Epithelial cell of proximal tubule (primary cell): ENCODE measurements at regions not wholly inside any gene's neighbourhood (a gene's known extent, or its start where the extent isn't known, plus 50 kb on each side); places are given as distances from the start of the nearest gene placed in this dataset.

Experiments used
- DNase-seq: peaks from one replicate; pipeline ENCODE4 v3.0.0-alpha.2; 2011; ENCODE audit warnings: low read depth
- H3K4me3 ChIP-seq: 2 replicates; pipeline ENCODE4 v1.5.1; 2011; ENCODE audit warnings: low read depth, mild to moderate bottlenecking, low read length
- CTCF ChIP-seq: conservative IDR thresholded peaks from 2 replicates; pipeline ENCODE4 v1.5.1; 2012; ENCODE audit warnings: low read depth, mild to moderate bottlenecking, low read length

GRCh38 chr16:49019081-49019633 is 262.5 kb downstream of the CBLN1 start:
- TF ChIP-seq CTCF = no peak
- DNase-seq = no peak
- no peak overlapping the region for H3K4me3 ChIP-seq

- H3K4me3 ChIP-seq = no peak overlapping the region
- no peak for TF ChIP-seq CTCF
- no peak for DNase-seq
Measured at GRCh38 chr16:49018259-49018931, 263.2 kb downstream of the CBLN1 start.

DNA sequence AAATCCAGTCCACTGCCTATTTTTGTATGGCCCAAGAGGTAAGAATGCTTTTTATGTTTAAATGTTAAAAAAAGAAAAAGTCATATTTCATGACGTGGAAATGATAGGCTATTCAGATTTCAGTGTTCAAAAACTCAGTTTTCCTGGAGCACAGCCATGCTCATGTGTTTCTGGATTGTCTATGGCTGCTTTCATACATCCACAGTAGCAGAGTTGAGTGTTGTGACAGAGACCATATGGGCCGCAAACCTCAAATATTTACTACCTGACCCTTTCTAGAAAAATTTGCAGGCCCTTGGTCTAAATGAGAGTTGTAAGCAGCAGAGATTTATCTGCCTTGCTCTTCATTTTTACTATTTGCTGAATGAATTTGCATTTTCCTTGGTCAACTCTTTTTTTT is 264.1 kb downstream of the CBLN1 start:
- no peak overlapping the region for H3K4me3 ChIP-seq
- no peak for TF ChIP-seq CTCF
- no peak for DNase-seq

GRCh38 chr16:49016461-49016860 is 265.2 kb downstream of the CBLN1 start:
- no peak for TF ChIP-seq CTCF
- no peak overlapping the region for H3K4me3 ChIP-seq
- DNase-seq = no peak

DNA sequence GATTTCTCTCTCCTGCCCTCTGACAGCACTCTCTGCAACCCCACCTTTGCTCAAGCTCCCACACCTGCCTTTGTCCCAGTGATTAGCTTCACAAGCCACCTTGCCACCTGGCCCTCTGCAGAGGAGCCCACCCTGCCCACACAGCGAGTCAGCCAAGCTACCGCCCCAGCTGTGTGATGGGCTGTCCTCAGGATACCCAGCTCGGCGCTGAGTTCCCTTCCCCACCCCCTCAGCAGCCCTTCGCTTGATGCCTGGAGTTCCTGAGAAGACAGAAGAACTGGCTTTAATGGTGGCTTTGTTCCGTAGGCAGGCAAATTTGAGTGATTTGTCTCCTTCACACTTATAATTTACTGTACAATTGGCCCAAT is 266.4 kb downstream of the CBLN1 start:
- H3K4me3 ChIP-seq = no peak overlapping the region
- no peak for DNase-seq
- TF ChIP-seq CTCF = no peak

DNA sequence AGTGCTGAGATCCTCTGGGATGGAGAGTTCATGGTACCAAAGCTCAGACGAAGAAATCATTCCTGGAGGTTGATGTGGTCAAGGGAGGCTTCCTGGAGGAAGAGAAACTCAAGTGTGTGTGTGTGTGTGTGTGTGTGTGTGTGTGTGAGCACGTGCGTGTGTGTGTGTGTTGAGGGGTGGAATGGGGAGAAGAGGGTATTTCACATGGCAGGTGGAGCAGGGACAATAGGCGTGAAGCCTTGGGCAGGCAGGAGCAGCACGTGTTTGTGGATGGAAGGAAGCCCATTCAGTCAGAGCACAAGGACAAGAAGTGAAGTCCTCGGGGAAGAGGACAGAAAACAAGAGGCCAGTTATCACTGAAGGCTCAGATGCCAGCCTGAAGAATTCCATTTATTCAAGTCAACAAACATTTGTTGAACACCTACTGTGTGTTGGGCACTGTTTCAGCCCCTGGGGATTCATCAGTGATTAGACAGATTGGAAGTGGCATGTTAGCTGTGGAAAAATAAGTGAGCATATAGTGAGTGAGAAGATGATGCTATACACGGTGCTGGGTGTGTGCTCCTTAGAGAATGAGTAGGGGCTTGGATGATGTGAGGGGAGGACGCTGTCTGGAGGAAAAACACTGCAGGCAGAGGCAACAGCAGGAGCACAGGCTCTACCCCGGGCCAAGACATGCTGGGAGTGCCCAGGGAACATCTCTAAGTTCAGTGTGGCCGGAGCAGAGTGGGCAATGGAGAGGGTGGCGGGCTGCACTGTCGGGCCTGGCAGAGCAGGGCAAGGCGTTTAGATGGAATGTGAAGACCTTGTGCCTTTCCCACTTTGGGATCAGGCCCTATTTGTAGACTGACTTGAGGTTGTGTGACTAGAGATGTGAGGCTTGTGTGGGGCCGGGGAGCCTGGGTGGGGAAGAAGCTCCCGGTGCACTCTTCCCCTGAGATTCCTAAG is 267.1 kb downstream of the CBLN1 start:
- no peak for DNase-seq
- TF ChIP-seq CTCF = no peak

GRCh38 chr16:49013727-49014080 is 267.9 kb downstream of the CBLN1 start:
- TF ChIP-seq CTCF = no peak
- no peak overlapping the region for H3K4me3 ChIP-seq
- DNase-seq = no peak

More for the DNA sequence above, 267.1 kb downstream of the CBLN1 start:
- H3K4me3 ChIP-seq = no peak overlapping the region
